ENCODE measurements at regions not wholly inside any gene's neighbourhood (a gene's known extent, or its start where the extent isn't known, plus 50 kb on each side); places are given as distances from the start of the nearest gene placed in this dataset.

DNA sequence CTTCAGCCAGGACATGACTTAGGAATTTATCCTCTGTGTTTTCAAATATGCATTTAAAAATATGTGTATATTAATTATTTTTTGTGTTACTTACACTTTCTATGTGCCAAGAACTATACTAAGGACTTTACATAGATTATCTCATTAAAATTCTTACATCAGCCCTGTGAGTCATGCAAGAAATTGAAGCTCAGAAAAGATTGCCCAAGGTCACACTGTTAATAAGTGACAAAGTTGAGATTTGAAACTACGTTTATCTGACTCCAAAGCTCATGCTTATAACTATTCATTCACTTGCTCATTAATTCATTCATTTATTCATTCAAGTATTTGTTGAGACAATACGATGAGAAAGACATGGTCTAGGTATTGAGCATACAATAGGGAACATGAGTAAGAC is 62.9 kb upstream of the CHRDL1 start:
- no peaks in the 10 kb centered on the region for H3K4me1 ChIP-seq (ENCODE audit: control insufficient read depth, insufficient read depth, low read length)

DNA sequence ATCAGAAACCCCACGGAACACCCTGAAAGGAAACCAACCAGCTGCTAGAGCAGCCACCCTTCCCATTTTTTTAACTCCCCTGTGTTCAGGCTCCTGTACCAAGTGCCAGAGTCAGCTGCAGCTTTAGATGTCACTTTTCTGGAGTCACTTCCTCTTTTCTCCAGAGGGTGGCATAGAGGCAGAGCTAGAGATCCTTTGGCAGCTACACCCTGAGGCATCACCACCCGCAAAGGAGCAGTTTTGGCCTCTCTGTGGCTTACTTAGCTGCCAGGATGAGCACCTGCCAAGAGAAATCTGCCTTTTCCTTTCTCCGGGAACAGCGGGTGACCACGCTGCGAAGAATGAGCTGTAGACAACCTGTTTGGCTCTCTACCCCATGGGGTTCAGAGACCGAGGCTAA is 58.0 kb upstream of the CHRDL1 start:
- ChIA-PET CTCF (interaction anchor here (1.2 kb wide), 1 partner anchor 391 kb away, joined by 8 read pairs; no protein-coding TSS in a partner anchor), POLR2A (no interaction called here)
- ATAC-seq (0 out of 2 replicates have a peak, but pooled peaks have one; percentile 58), DNase-seq (ENCODE audit: low read depth, low spot score) (no peak)
- no TSS peak for BruUV-seq (replicated peaks)
- Histone ChIP-seq H3K9me3 (ENCODE audit: control insufficient read depth, insufficient read depth, low read depth, low read length) (no peaks in the 10 kb centered on the region), H3K4me1 (ENCODE audit: control insufficient read depth, insufficient read depth, low read length) (no peaks in the 10 kb centered on the region), H3K36me3 (ENCODE audit: control insufficient read depth, insufficient read depth, low read length) (no peaks in the 10 kb centered on the region), H3K27ac (ENCODE audit: low read length) (no peak overlapping the region), H3K27me3 (ENCODE audit: control insufficient read depth, insufficient read depth, low read length) (no peaks in the 10 kb centered on the region), H3K4me3 (ENCODE audit: low read depth in 2 of 2, low read length in 2 of 2) (no peak overlapping the region)
- in situ Hi-C loops (cut with HindIII; ENCODE audit: low pct_unique_long_range_greater_than_20kb, low sequenced_read_pairs) (no loop called here), intact Hi-C loops (cut with micrococcal nuclease; ENCODE audit: unreplicated experiment) (loop anchor here (5.0 to 10.0 kb wide), 2 partner anchors 241 to 389 kb away; partner anchors contain the start of gene PAK3)
- no peak for TF ChIP-seq TCF7L2 (IDR thresholded peaks at IDR 0.05; ENCODE audit: low read depth, low read length)
- TF ChIP-seq, protein P1, sequence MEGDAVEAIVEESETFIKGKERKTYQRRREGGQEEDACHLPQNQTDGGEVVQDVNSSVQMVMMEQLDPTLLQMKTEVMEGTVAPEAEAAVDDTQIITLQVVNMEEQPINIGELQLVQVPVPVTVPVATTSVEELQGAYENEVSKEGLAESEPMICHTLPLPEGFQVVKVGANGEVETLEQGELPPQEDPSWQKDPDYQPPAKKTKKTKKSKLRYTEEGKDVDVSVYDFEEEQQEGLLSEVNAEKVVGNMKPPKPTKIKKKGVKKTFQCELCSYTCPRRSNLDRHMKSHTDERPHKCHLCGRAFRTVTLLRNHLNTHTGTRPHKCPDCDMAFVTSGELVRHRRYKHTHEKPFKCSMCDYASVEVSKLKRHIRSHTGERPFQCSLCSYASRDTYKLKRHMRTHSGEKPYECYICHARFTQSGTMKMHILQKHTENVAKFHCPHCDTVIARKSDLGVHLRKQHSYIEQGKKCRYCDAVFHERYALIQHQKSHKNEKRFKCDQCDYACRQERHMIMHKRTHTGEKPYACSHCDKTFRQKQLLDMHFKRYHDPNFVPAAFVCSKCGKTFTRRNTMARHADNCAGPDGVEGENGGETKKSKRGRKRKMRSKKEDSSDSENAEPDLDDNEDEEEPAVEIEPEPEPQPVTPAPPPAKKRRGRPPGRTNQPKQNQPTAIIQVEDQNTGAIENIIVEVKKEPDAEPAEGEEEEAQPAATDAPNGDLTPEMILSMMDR (IDR thresholded peaks at IDR 0.05): peak; percentile 34; the same call in 1 of the 2 replicates

More for the DNA sequence above, 62.9 kb upstream of the CHRDL1 start:
- in situ Hi-C loops (cut with HindIII; ENCODE audit: low pct_unique_long_range_greater_than_20kb, low sequenced_read_pairs) (no loop called here), intact Hi-C loops (cut with micrococcal nuclease; ENCODE audit: unreplicated experiment) (loop anchor here (10.0 kb wide), 1 partner anchor 236 kb away; the partner anchor contains the start of gene PAK3)
- CTCF ChIA-PET: no interaction called here
- no peak for TF ChIP-seq SIN3A (IDR thresholded peaks at IDR 0.05; ENCODE audit: borderline replicate concordance, insufficient read depth, low read depth, low read length)
- no peak for TF ChIP-seq POLR2AphosphoS5 (IDR thresholded peaks at IDR 0.05; ENCODE audit: low read depth, low read length)
- no peak for TF ChIP-seq TCF7L2 (IDR thresholded peaks at IDR 0.05; ENCODE audit: low read depth, low read length)
- no peak for TF ChIP-seq REST (IDR thresholded peaks at IDR 0.05; ENCODE audit: insufficient read depth in 1 of 2, low read depth in 2 of 2, low read length in 1 of 2)
- TF ChIP-seq, protein P1 (IDR thresholded peaks at IDR 0.05): no peak
- no peak overlapping the region for H3K4me3 ChIP-seq (ENCODE audit: low read depth in 2 of 2, low read length in 2 of 2)
- H3K9me3 ChIP-seq (ENCODE audit: control insufficient read depth, insufficient read depth, low read depth, low read length): no peaks in the 10 kb centered on the region
- H3K27ac ChIP-seq (ENCODE audit: low read length): no peak overlapping the region
- H3K27me3 ChIP-seq (ENCODE audit: control insufficient read depth, insufficient read depth, low read length): no peaks in the 10 kb centered on the region
- no peak for DNase-seq (ENCODE audit: low read depth, low spot score)
- POLR2A ChIA-PET: no interaction called here
- BruUV-seq (replicated peaks): no TSS peak
- no peak for ATAC-seq
- H3K36me3 ChIP-seq (ENCODE audit: control insufficient read depth, insufficient read depth, low read length): no peaks in the 10 kb centered on the region

All from Panc1 (cell line).